ENCODE measurements at regions not wholly inside any gene's neighbourhood (a gene's known extent, or its start where the extent isn't known, plus 50 kb on each side); places are given as distances from the start of the nearest gene placed in this dataset.
"Not testable (repeated sequence)": the region's sequence is repeated elsewhere in the genome, so short reads cannot be mapped to it uniquely, and the experiment has no call there.

GRCh38 chr7:25722856-25723255 lies 429.1 kb upstream of the NFE2L3 start:
- no peak for DNase-seq

- no peak for DNase-seq
Observed at GRCh38 chr7:25725451-25725850, 426.5 kb upstream of the NFE2L3 start.

- no peak for DNase-seq
Observed at GRCh38 chr7:25726170-25726780, 425.7 kb upstream of the NFE2L3 start.

- DNase-seq = no peak
Observed at GRCh38 chr7:25726781-25727311, 425.2 kb upstream of the NFE2L3 start.

- DNase-seq = no peak
Observed at GRCh38 chr7:25727446-25727845, 424.6 kb upstream of the NFE2L3 start.

GRCh38 chr7:25727876-25728275 lies 424.1 kb upstream of the NFE2L3 start:
- no peak for DNase-seq

GRCh38 chr7:25731068-25731845 lies 420.7 kb upstream of the NFE2L3 start:
- DNase-seq = no peak

- no peak for DNase-seq
Observed at GRCh38 chr7:25731846-25732245, 420.2 kb upstream of the NFE2L3 start.

GRCh38 chr7:25732766-25733217 lies 419.2 kb upstream of the NFE2L3 start:
- DNase-seq = peak; percentile 4

- peak; percentile 22 for DNase-seq
Observed at GRCh38 chr7:25735674-25736242, 416.2 kb upstream of the NFE2L3 start.

GRCh38 chr7:25738528-25738927 lies 413.5 kb upstream of the NFE2L3 start:
- no peak for DNase-seq

GRCh38 chr7:25739143-25739542 lies 412.9 kb upstream of the NFE2L3 start:
- DNase-seq = no peak

- no peak for DNase-seq
Observed at GRCh38 chr7:25742316-25742715, 409.7 kb upstream of the NFE2L3 start.

GRCh38 chr7:25743670-25744451 lies 408.1 kb upstream of the NFE2L3 start:
- not testable (repeated sequence) for DNase-seq

- DNase-seq = no peak
Observed at GRCh38 chr7:25750744-25751508, 401.1 kb upstream of the NFE2L3 start.

GRCh38 chr7:25752154-25752553 lies 399.8 kb upstream of the NFE2L3 start:
- no peak for DNase-seq

- DNase-seq = no peak
Observed at GRCh38 chr7:25752967-25753791, 398.8 kb upstream of the NFE2L3 start.

- DNase-seq = no peak
Observed at GRCh38 chr7:25753837-25754236, 398.2 kb upstream of the NFE2L3 start.

- DNase-seq = no peak
Observed at GRCh38 chr7:25754333-25754732, 397.7 kb upstream of the NFE2L3 start.

- no peak for DNase-seq
Observed at GRCh38 chr7:25754751-25755150, 397.2 kb upstream of the NFE2L3 start.

GRCh38 chr7:25756601-25757000 lies 395.4 kb upstream of the NFE2L3 start:
- DNase-seq = no peak
